Stimulated activated CD4-positive, alpha-beta T cell treated with anti-CD3 and anti-CD28 coated beads, TNF-alpha, amount 100 ng/mL, for 24 hours (primary cell): ENCODE measurements at regions not wholly inside any gene's neighbourhood (a gene's known extent, or its start where the extent isn't known, plus 50 kb on each side); places are given as distances from the start of the nearest gene placed in this dataset.

Source experiments
- DNase-seq, 3 experiments: peaks; one replicate each; pipeline ENCODE4 v3.0.0-alpha.2; 2020; ENCODE audit warnings: low read depth in 3 of 3

DNA sequence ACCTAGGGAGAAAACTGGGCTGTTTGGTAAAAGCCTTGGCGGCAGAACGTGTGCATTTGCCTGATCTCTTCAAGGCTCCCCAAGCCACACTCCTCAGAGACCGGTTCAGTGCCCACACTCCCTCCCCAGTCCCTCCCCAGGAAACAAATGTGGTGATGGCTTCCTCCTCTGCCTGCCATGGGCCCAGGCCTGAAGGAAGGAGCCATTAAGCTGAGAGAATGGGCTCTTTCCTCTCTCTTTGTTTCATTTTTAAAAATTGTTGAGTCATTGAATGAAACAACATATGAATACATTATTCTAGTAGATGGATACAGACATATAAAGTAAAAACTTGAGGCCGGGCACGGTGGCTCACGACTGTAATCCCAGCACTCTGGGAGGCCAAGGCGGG, 50.6 kb upstream of the YWHAQ start:
- DNase-seq, result no peak

DNA sequence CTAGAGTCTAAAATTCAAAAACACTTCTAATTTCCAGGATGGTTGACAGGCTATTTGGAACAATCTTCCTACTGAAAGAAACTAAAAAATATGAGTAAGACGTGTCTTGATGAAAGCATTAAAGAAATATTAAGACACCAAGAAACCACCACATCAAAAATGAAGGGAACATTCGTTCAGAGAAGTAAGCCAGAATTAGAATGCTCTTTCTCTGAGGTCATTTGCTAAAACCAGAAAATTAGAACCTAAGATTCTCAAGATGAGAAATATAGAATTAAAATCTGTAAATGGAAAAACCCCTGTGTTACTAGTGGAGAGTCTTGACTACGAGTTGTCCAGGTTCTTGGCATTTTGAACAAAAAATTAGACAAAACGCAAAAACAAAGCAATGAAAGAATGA, 54.8 kb upstream of the YWHAQ start:
- no peak for DNase-seq

DNA sequence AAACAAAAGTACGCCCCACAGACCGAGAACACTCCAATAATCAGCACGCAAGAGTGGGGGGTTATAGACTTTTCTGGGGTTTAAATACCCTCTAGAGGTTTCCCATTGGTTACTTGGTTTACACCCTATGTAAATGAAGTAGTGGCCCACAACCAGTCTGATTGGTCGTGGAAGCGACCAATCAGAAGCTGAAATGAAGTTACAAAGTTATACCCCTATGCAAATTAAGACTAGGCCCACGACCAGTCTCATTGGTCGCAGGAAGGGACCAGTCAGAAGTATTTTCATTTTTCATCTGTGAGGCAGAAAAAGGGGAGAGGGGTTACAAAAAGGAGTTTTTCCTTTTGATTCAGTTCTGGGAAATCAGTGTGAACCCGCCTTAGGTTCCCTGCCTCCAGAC, 55.3 kb upstream of the YWHAQ start:
- no peak for DNase-seq

DNA sequence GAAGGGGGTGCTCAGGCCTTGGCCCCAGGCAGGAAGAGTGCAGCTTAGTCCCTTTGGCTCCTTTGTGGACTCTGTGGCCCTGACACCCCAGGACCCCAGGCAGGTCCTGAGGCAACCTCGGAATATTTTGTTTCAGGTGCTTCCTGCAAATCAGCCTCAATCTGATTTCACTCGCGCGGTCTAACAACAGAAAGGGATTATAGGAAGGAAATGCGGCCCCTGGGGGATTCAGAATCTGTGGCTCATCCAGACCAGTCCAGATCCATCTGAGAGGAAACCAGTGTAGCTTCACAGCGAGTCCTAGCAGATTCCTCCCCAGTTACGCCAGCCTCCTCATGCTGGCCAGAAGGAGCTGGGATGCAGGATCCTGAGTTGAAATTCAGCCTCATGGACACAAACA, 59.5 kb upstream of the YWHAQ start:
- no peak for DNase-seq

DNA sequence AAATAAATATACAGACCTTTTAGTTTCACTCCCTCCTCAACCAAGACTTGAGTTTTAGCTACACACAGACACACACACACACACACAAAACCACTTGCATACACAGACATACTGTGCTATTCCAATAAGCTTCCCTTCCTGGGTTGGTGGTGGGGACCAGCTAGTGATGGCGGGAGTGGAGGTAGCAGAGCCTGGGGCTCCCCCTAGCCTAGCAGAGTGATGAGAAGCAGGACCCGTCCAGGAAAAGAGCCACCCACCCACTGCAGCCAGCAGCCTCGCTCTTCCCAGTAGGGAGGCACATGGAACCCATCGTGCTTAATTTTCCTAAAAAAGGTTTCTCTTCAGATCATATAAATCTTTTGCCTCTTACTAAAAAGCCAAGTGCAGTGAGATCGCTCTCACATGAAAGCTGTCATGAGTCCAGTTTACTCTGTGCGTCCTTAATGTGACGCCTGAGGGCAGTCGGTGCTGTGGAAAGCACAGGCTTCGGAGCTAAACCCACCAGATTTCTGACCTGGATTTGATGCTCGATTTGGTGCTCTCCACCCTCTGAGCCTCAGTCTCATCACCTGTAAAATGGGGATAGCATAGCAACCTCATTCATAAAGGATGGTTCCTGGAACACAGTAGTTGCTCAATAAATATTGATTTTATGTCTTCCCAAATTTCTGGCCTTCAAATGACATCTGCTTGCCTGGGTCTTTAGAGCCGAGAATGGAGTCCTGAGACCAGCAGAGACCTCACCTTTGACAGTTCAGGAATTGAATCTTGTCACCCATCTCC, 60.1 kb upstream of the YWHAQ start:
- DNase-seq, result no peak

DNA sequence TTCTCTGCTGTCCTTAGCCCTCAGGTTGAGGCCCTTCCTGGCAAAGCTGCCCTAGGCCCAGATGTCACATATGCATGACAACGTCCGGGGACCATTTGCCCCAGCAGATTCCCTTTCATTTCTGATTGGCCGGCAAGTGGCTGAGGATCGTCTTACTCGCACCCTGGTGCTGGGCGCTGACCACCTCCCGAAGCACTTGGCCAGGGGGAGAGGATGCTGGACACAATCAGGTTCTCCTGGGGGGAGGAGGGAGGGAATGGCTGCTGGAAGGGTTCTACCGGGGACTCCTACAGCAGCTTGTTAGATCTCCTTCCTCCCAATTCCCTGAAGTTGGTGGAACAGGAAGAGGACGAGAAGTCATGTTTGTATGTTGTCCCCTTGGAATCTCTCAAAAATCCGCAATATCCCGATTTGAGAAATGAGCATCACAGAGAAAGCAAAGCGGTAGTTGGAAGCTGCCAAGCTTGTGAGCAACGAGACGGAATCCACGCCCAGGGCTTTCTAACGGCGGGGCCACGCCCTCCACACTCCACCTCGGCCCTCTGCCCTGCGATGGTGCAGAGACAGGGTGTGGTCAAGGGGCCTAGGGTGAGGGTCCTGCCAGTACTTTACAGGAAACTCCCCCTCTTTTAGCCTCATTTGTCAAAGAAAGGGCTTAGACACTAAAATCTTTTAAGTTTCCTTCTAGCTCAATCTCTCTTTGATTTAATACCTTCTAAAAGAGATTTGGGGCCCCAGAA, 61.8 kb upstream of the YWHAQ start:
- no peak for DNase-seq

DNA sequence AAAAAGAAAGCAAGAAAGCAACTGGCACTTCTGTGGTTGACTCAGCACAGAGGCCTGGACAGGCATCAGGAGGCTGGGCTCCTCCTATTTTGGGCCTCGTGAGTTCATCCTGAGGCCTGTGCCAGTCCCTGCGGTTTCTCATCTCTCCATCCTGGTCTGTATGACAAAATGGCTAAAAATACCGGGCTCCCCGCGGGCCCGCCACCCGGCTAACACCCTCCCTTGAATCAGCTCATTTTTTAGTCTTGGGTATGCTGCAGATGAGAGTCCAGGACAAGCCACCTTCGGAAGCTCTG, 62.3 kb upstream of the YWHAQ start:
- DNase-seq, result no peak

DNA sequence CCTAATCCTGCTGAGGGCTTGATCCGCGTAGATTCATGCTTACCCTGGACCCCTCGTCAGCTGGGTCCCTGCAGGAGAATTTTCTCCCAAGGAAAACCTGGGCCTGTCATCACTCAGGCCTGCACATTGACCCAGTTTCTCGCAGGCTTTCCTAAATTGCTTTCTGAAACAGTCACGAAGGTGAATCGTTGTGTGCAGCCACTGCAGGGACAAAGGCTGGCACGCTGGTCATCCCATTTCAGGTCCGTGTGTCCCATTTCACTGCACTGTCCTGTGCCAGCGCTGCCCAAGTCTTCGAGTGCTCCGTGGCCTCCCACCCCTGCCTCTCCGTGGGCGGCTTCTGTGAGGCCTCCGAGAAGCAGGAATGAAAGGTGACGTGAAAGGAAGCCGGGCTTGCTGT, 62.8 kb upstream of the YWHAQ start:
- DNase-seq, result no peak

DNA sequence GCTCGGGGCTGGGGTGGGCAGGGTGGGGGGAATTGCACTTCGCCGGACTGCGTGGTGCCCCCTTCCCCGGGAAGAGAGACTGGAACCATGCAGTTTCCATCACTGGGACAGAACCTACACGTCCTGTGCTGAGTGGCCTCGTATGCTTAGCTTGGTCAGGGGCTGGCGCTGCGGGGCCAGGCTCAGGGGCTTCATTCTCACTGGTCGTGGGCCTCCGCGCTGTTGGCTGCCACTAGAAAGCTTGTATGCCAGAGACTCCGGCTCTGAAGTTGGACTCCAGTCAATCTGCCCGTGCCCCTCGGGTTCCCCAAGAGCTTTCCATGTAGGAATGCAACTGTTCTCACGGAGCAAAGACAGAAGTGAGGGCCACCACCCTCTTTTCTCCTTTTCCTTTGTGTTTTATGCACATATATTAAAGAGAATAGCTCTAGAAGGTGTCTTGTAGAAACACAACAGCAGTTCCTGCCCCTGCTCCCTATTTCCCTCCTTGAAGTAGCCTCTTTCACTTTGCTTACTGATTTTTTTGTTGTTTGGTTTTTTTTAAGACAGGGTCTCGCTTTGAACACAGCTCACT, 64.0 kb upstream of the YWHAQ start:
- DNase-seq, result no peak

DNA sequence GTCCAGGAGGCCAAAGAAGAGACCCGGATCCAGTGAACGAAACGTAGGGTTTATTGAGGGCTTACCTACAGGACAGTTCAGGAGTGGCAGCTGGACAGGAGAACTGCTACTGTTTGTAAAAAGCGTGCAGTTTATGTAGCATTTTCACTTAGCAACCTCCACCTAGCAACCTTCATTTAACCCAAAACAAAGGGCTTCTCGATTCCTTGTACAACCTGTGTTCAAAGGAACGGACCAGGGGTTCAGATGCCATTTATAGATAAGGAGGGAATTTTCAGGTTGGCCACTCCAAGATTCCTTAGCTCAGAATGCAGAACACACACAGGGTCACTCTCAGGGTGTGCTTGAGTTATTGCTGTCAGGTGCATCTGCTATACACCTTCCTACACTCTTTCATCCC, 65.1 kb upstream of the YWHAQ start:
- no peak for DNase-seq

DNA sequence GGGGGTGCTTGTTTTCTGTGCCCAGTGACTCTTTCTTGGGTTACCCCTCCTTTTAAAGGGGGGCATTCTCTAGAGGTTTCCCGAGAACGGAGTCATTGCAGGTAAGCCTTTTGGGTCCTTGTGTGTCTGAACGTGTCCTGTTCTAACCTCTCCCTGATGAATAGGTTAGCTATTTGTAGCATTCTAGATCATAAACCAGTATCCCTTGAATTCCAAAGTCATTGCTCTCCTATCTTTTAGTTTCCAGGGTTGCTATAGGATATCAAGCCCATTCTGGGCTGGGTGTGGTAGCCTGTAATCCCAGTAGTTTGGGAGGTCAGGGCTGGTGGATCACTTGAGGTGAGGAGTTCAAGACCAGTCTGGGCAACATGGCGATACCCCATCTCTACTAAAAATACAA, 65.9 kb upstream of the YWHAQ start:
- no peak for DNase-seq

DNA sequence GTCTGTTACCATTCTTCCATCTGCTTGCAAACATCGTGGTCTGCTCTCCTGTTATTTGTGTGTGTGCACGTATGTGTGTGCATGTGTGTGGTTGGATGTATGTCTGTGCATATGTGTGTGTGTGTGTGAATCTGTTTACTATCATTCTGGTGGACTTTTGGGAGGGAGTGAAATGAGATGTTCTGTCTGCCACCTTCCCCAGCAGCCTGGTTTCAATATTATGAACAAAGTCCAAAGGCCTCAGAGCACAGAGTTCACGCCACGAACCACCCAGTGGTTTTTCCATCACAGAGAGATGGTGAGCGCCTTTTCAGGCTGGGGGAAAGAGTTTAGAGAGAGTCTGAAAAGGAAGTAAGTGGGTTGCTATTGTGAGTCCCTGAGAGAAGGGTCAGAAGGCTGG, 67.1 kb upstream of the YWHAQ start:
- DNase-seq, result peak in 1 of 3 experiments; percentile 23

DNA sequence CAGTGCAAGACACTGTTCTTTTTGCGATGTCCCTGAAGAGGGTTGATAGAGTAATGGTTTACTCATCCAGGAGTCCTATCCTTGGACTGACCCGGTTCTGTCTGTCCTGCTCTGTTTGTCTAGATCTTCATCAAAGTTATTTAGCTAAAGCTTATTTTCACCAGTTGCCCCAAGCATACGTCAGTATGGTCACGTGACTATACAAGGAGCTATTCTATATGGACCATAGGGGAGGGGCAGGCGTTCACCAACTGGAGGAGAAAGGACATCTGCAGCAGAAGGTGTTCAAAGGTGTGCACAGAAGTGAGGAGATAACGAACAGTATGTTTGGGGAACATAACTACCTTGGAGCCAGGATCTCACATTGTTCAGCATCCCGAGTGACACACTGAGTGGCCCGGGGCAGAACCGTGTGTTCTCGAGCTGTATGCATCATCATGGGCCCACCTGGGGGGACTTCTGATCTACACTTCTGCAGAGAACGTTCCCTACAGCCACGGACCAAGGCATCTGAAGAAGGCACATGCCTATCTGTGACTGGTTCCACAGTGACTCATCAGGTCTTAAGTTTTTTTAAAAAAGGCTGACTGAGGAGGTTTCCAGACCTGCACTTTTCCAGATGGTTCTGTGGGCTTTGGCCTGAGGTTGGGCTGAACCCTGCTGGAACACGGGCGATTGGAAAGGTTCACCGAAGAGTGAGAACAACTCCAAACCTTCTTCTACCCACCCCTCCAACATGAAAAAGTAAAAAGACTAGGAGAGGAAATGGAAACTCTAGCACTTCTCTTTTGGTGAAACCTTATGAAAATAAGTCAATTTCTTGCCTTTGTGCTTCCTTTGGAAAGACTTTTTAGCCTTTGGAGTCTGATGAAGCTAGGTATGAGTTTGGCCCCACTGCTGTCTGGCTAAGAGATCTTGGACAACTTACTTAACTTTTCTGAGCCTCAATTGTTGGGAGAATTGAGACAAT, 68.6 kb upstream of the YWHAQ start:
- DNase-seq, result no peak

DNA sequence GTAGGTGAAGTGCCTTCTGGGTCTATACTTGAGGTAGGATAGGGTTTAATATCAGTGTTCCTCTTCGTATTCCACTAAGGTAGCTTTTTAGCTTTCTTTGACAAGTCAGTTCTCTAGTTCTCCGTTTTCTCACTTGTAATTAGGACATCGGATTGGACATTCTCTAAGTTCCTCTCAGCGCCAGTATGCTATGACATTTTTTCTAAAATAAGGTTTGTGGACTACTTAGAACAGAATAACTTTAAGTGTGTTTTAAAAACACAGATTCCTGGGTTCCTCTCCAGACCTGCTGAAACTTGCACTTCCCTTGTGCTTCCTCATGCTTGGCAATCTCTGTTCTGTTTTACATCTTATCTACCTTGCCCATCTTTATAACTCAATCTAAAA, 69.3 kb upstream of the YWHAQ start:
- DNase-seq, result no peak

DNA sequence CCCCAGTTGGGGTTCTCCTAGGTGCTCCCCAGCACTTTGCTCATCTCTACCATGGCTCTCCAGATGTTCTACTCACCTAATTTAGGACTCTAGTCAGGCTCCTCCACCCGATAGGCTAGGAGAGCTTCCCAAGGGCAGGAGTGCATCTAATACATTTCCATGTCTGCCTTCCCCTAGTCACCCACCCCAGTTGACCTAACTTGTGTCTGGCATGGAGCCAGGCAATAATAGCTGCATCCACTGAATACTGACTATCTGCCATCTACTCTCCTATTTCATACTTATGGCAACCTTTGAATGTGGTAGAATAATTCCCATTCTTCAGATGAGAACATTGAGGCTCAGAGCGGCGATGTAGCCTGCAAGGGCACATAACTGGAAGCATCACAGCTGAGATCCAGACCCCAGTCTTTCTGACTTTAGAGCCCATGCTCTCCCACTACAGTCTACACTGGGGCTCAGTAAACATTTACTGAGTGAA, 71.8 kb upstream of the YWHAQ start:
- no peak for DNase-seq

DNA sequence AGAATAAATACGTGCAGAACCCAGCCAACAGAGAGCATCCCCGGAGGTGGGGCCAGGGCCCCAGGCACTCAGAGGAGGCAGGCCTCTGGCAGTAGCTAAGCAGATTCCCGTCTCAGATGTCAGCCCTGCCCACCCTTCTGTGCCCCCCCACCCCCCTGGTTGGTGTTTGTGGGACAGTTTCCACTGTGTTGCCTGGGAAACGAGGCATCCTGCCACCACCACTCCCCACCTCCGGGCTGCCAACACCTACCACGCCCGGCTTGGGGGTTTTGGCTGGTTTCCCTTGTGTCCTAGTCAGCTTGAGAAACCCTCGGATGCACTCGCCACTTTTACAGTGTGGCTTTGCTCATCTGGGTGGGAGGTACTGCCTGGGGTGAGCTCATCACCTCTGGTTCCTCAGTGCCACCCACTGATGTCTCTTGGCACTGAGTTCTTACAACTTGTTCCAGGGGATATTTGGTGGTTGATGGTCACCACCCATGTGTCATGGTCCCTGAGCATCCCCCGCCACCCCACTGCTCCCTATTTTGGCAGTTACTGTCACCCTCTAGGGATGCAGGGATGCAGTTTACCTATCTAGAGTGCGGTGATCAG, 72.4 kb upstream of the YWHAQ start:
- peak; percentile 45 to 76 (median 69) for DNase-seq

DNA sequence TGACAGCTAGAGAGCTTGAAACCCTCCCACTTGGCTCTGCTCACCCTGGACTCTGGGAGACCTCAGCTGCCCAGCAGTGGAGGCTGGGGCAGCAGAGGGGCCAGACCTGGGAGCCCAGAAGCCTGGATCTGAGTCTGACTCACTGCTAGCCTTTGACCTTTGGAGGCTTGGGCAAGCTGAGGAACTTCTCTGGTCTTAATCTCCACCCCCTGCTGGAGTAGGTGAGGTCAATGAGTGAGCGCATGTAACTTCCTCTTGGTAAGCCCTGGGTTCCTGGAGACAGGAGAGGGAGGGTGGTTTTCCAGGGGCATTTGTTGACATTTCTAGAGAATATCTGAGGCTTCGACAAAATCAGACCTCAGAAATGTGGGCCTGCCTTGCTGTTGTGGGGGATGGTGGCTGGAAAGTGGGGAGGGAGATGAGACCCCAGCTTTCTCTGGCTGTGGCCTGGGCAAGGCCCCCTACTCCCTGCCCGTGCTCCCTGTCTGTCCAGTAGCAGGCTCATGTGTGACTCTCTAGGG, 73.0 kb upstream of the YWHAQ start:
- DNase-seq, result no peak

DNA sequence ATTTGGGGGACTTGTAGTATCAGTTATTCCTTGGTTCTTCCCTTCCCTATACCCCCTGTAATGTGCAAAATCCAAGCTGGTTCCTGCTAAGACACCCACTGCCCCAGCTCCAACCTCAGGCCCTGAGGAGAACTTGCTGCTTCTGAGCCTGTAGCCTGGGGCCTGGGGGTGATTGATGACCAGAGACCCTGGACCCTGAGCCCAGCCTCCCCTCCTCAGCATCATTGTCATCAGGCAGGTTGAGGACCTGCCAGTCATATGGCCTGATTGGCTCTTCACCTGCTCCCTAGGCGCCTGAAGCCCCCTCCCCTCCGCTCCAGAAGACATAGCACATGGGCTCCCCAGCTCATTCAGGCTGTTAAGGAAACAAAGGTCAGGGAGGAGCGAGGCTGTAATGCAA, 73.8 kb upstream of the YWHAQ start:
- DNase-seq, result no peak

DNA sequence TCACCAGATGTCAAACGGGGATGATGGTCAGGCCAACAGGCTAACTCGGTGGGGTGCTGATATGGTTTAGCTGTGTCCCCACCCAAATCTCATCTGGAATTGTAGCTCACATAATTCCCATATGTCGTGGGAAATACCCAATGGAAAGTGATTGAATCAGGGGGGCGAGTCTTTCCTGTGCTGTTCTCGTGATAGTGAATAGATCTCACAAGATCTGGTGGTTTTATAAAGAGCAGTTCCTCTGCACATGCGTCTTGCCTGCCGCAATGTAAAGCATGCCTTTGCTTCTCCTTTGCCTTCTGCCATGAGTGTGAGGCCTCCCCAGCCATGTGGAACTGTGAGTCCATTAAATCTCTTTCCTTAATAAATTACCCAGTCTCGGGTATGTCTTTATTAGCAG, 74.4 kb upstream of the YWHAQ start:
- DNase-seq, result no peak

DNA sequence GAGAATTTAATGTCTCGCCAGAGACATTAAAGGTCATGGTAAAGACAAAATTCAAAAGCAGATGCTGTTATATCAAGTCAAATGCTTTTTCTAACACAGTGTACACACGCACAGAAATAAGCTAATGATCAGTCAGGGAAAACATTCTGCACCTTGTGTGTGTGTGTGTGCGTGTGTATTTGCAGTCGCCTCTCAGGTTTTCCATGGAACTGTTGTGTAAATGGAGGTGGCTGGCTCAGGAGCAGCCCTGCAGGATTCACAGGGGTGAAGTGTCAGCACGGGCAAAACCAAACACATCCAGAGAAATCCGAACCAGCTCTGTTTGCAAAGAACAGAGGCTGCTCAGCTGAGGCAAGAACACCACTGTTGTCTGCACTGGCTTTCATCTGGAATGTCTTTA, 76.2 kb upstream of the YWHAQ start:
- DNase-seq, result no peak

DNA sequence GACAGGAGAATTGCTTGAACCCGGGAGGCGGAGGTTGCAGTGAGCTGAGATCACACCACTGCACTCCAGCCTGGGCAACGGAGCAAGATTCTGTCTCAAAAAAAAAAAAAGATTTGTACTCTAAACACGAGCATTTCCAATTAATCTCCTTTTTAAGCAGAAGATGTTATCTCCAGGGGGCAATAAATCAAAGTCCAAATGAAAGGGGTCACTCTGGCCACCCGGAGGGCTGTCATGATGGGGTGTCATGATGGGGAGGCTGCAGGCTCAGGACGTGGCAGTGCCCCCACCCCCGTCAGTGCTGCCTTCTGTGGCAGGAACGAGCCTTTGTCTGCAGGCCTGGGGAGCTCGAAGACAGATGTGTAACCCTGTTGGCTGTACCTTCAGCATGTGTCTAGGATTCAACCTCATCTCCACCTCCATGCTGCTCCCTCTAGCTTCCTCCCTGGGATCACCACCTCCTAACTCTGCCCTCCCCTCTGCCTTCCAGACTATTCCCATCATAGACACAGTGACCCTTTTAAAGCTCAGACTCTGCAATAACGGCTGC, 76.9 kb upstream of the YWHAQ start:
- DNase-seq, result no peak
